ENCODE measurements at regions not wholly inside any gene's neighbourhood (a gene's known extent, or its start where the extent isn't known, plus 50 kb on each side); places are given as distances from the start of the nearest gene placed in this dataset.
A peak's percentile ranks its signal among the peaks of the same experiment; 100 is the strongest.

- no peaks in the 10 kb centered on the region for H3K4me1 ChIP-seq (ENCODE audit: insufficient read depth, low read length)
- H3K27ac Mint-ChIP-seq, result no peak overlapping the region
- H3K9me3 Mint-ChIP-seq, result no peaks in the 10 kb centered on the region
- H3K4me3 Mint-ChIP-seq, result no peak overlapping the region
- H3K27me3 ChIP-seq (ENCODE audit: insufficient read depth, low read length), result no peaks in the 10 kb centered on the region
- H3K36me3 ChIP-seq (ENCODE audit: insufficient read depth, low read length), result no peaks in the 10 kb centered on the region
- intact Hi-C loops (cut with micrococcal nuclease), result no loop called here
- no peaks in the 10 kb centered on the region for H3K9me3 ChIP-seq (ENCODE audit: control insufficient read depth in 1 of 2, low read length in 2 of 2)
- H3K36me3 Mint-ChIP-seq, result no peaks in the 10 kb centered on the region
- H3K27ac ChIP-seq (ENCODE audit: low read depth, low read length), result no peak overlapping the region
- no peaks in the 10 kb centered on the region for H3K4me1 Mint-ChIP-seq
- CTCF ChIA-PET (ENCODE audit: partially characterized antibody), result no interaction called here
- POLR2A ChIA-PET (ENCODE audit: partially characterized antibody), result no interaction called here
- H3K27me3 Mint-ChIP-seq, result no peaks in the 10 kb centered on the region
- H3K4me3 ChIP-seq (ENCODE audit: low read length in 2 of 2), result no peak overlapping the region
- DNase-seq, result no peak
These were observed 211.5 kb upstream of the BLID start for GRCh38 chr11:122327528-122327927.

DNA sequence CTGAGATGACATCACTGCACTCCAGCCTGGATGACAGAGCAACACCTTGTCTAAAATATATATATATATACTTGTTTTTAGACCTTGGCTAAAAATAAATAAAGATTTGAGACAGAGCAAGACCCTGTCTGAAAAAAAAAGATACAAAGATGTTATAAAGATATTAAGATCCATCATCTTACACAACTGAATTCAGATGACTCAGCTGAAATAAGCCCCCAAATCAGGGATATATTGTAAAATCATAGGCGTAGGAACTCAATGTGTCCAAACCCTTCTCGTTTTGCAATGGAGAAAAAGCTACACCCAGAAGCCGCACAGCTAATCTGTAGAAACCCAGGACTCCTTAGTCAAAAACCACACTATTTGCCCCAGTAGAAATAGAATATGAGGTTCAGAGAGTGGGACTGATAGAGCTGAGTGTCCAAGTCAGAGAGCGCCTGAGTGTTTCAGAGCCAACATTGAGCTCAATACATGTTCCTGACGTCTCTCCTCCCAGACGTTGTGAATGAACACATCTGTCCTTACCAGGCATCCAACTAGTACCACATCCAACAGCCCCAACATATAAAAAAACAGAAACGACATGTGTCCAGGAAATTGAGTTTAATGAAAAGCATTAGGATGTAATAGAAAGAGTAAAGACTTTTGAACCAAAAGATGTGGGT is 207.9 kb upstream of the BLID start:
- ChIA-PET CTCF (ENCODE audit: partially characterized antibody) (no interaction called here), POLR2A (ENCODE audit: partially characterized antibody) (no interaction called here)
- no peak for DNase-seq
- H3K4me1 Mint-ChIP-seq, result no peaks in the 10 kb centered on the region
- Histone ChIP-seq H3K36me3 (ENCODE audit: insufficient read depth, low read length) (no peaks in the 10 kb centered on the region), H3K4me3 (ENCODE audit: low read length in 2 of 2) (no peak overlapping the region), H3K9me3 (ENCODE audit: control insufficient read depth in 1 of 2, low read length in 2 of 2) (no peaks in the 10 kb centered on the region), H3K27me3 (ENCODE audit: insufficient read depth, low read length) (no peaks in the 10 kb centered on the region), H3K4me1 (ENCODE audit: insufficient read depth, low read length) (no peaks in the 10 kb centered on the region), H3K27ac (ENCODE audit: low read depth, low read length) (no peak overlapping the region)
- no peaks in the 10 kb centered on the region for H3K36me3 Mint-ChIP-seq
- intact Hi-C loops (cut with micrococcal nuclease), result no loop called here
- no peak overlapping the region for H3K27ac Mint-ChIP-seq
- no peaks in the 10 kb centered on the region for H3K9me3 Mint-ChIP-seq
- H3K27me3 Mint-ChIP-seq, result peaks cover 0 to 2% of the 10 kb centered on the region in 2 donors
- no peak overlapping the region for H3K4me3 Mint-ChIP-seq

DNA sequence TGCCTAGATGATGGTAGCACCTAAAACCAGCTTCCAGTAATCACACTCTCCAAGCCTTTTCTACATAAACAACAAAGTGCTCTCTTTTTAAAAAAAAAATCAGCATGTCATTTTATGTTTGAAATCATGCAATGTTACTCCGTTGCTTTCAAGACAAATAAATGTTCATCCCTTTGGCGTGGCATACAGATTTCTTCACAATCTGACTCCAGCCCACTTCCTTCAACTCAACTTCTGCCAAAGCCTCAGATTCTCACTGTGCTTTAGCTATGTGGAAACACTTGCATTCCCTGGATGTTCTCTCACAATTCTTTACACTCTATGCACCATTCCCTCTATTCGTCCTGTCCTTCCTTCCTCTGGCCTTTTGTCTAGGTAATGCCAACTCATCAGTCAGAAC is 206.3 kb upstream of the BLID start:
- Histone ChIP-seq H3K27ac (ENCODE audit: low read depth, low read length) (no peak overlapping the region), H3K9me3 (ENCODE audit: control insufficient read depth in 1 of 2, low read length in 2 of 2) (no peaks in the 10 kb centered on the region), H3K4me3 (ENCODE audit: low read length in 2 of 2) (no peak overlapping the region), H3K27me3 (ENCODE audit: insufficient read depth, low read length) (no peaks in the 10 kb centered on the region), H3K36me3 (ENCODE audit: insufficient read depth, low read length) (no peaks in the 10 kb centered on the region), H3K4me1 (ENCODE audit: insufficient read depth, low read length) (no peaks in the 10 kb centered on the region)
- Mint-ChIP-seq H3K4me1 (no peaks in the 10 kb centered on the region), H3K36me3 (no peaks in the 10 kb centered on the region), H3K4me3 (no peak overlapping the region), H3K27me3 (peaks cover 0 to 2% of the 10 kb centered on the region in 2 donors), H3K9me3 (no peaks in the 10 kb centered on the region), H3K27ac (peak overlapping the region in 1 of 7 donors; percentile 10)
- no peak for DNase-seq
- ChIA-PET POLR2A (ENCODE audit: partially characterized antibody) (no interaction called here), CTCF (ENCODE audit: partially characterized antibody) (no interaction called here)
- intact Hi-C loops (cut with micrococcal nuclease), result no loop called here

- ChIA-PET POLR2A (ENCODE audit: partially characterized antibody) (no interaction called here), CTCF (ENCODE audit: partially characterized antibody) (no interaction called here)
- Mint-ChIP-seq H3K27me3 (peaks cover 0 to 2% of the 10 kb centered on the region in 2 donors), H3K27ac (no peak overlapping the region), H3K4me1 (no peaks in the 10 kb centered on the region), H3K4me3 (no peak overlapping the region), H3K9me3 (no peaks in the 10 kb centered on the region), H3K36me3 (no peaks in the 10 kb centered on the region)
- no peaks in the 10 kb centered on the region for H3K4me1 ChIP-seq (ENCODE audit: insufficient read depth, low read length)
- no peaks in the 10 kb centered on the region for H3K9me3 ChIP-seq (ENCODE audit: control insufficient read depth in 1 of 2, low read length in 2 of 2)
- H3K27ac ChIP-seq (ENCODE audit: low read depth, low read length), result no peak overlapping the region
- H3K36me3 ChIP-seq (ENCODE audit: insufficient read depth, low read length), result no peaks in the 10 kb centered on the region
- DNase-seq, result no peak
- H3K4me3 ChIP-seq (ENCODE audit: low read length in 2 of 2), result no peak overlapping the region
- H3K27me3 ChIP-seq (ENCODE audit: insufficient read depth, low read length), result no peaks in the 10 kb centered on the region
- intact Hi-C loops (cut with micrococcal nuclease), result no loop called here
These were observed 204.7 kb upstream of the BLID start for GRCh38 chr11:122320671-122321070.

- Mint-ChIP-seq H3K4me3 (no peak overlapping the region), H3K36me3 (no peaks in the 10 kb centered on the region), H3K4me1 (no peaks in the 10 kb centered on the region), H3K27me3 (peaks cover 0 to 2% of the 10 kb centered on the region in 2 donors), H3K27ac (no peak overlapping the region), H3K9me3 (no peaks in the 10 kb centered on the region)
- POLR2A ChIA-PET (ENCODE audit: partially characterized antibody), result no interaction called here
- Histone ChIP-seq H3K4me3 (ENCODE audit: low read length in 2 of 2) (no peak overlapping the region), H3K27me3 (ENCODE audit: insufficient read depth, low read length) (no peaks in the 10 kb centered on the region), H3K27ac (ENCODE audit: low read depth, low read length) (no peak overlapping the region), H3K36me3 (ENCODE audit: insufficient read depth, low read length) (no peaks in the 10 kb centered on the region), H3K9me3 (ENCODE audit: control insufficient read depth in 1 of 2, low read length in 2 of 2) (no peaks in the 10 kb centered on the region), H3K4me1 (ENCODE audit: insufficient read depth, low read length) (no peaks in the 10 kb centered on the region)
- no peak for DNase-seq
- CTCF ChIA-PET (ENCODE audit: partially characterized antibody), result no interaction called here
- intact Hi-C loops (cut with micrococcal nuclease), result no loop called here
These were observed 203.9 kb upstream of the BLID start for GRCh38 chr11:122319691-122320620.

GRCh38 chr11:122319085-122319484 is 203.1 kb upstream of the BLID start:
- H3K4me3 Mint-ChIP-seq, result no peak overlapping the region

DNA sequence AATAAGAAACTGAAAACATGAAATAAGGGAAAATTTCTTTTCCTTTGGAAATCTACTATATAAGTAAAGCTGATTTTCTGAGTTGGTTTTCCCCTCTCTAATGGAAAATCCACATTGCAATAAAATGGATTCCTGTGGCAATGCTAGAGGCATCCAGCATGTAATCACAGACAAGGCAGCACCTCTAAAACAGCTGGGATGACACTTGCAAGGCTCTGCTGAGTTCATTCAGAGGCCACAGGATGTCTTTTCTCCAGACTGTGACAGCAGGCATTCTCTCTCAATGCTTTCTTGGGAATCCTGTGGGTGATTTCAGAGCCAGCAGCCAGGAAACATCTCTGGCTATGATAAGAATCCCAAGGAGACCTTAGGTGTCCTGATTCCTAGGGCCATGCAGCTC is 201.3 kb upstream of the BLID start:
- Mint-ChIP-seq H3K36me3 (no peaks in the 10 kb centered on the region), H3K4me1 (no peaks in the 10 kb centered on the region), H3K4me3 (no peak overlapping the region), H3K9me3 (no peaks in the 10 kb centered on the region), H3K27ac (no peak overlapping the region), H3K27me3 (peaks cover 0 to 4% of the 10 kb centered on the region in 2 donors)
- ChIA-PET CTCF (ENCODE audit: partially characterized antibody) (no interaction called here), POLR2A (ENCODE audit: partially characterized antibody) (no interaction called here)
- Histone ChIP-seq H3K9me3 (ENCODE audit: control insufficient read depth in 1 of 2, low read length in 2 of 2) (no peaks in the 10 kb centered on the region), H3K27ac (ENCODE audit: low read depth, low read length) (no peak overlapping the region), H3K4me1 (ENCODE audit: insufficient read depth, low read length) (no peaks in the 10 kb centered on the region), H3K27me3 (ENCODE audit: insufficient read depth, low read length) (no peaks in the 10 kb centered on the region), H3K36me3 (ENCODE audit: insufficient read depth, low read length) (no peaks in the 10 kb centered on the region), H3K4me3 (ENCODE audit: low read length in 2 of 2) (no peak overlapping the region)
- intact Hi-C loops (cut with micrococcal nuclease), result no loop called here
- DNase-seq, result no peak

More at GRCh38 chr11:122319085-122319484, 203.1 kb upstream of the BLID start:
- Mint-ChIP-seq H3K27ac (no peak overlapping the region), H3K27me3 (peaks cover 0 to 4% of the 10 kb centered on the region in 2 donors), H3K4me1 (no peaks in the 10 kb centered on the region), H3K9me3 (no peaks in the 10 kb centered on the region), H3K36me3 (no peaks in the 10 kb centered on the region)
- Histone ChIP-seq H3K4me1 (ENCODE audit: insufficient read depth, low read length) (no peaks in the 10 kb centered on the region), H3K4me3 (ENCODE audit: low read length in 2 of 2) (no peak overlapping the region), H3K27me3 (ENCODE audit: insufficient read depth, low read length) (no peaks in the 10 kb centered on the region), H3K9me3 (ENCODE audit: control insufficient read depth in 1 of 2, low read length in 2 of 2) (no peaks in the 10 kb centered on the region), H3K27ac (ENCODE audit: low read depth, low read length) (no peak overlapping the region), H3K36me3 (ENCODE audit: insufficient read depth, low read length) (no peaks in the 10 kb centered on the region)
- DNase-seq, result no peak
- intact Hi-C loops (cut with micrococcal nuclease), result no loop called here
- POLR2A ChIA-PET (ENCODE audit: partially characterized antibody), result no interaction called here
- CTCF ChIA-PET (ENCODE audit: partially characterized antibody), result no interaction called here
